ENCODE measurements at regions not wholly inside any gene's neighbourhood (a gene's known extent, or its start where the extent isn't known, plus 50 kb on each side); places are given as distances from the start of the nearest gene placed in this dataset.
A peak's percentile ranks its signal among the peaks of the same experiment; 100 is the strongest.

- no peak for DNase-seq (ENCODE audit: low read depth in 2 of 3, low spot score in 2 of 3)
Measured at GRCh38 chrX:63993936-63994335, 208.9 kb upstream of the ARHGEF9 start.

DNA sequence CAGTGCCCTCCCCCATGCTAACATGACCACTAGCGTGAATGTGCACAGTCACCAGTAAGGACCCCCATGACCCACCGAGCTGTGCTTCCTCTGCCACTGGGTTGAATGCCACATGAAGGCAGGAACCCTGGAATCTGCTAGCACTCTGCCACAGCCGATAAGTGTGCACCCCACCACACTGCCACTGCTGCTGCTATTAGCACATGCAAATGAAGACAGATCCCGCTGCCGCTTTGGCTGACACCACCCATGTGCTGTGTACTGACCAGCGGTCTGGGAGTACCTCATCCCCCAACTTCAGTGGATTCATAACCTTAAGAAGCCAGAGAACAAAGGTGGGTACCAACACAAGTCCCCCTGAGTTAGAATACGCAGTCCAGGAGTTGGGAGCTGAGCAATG lies 200.9 kb upstream of the ARHGEF9 start:
- DNase-seq (ENCODE audit: low read depth in 2 of 3, low spot score in 2 of 3), result no peak

- DNase-seq (ENCODE audit: low read depth in 2 of 3, low spot score in 2 of 3), result no peak
Measured at GRCh38 chrX:63979480-63979879, 194.5 kb upstream of the ARHGEF9 start.

GRCh38 chrX:63967551-63967950 lies 182.5 kb upstream of the ARHGEF9 start:
- no peak for DNase-seq (ENCODE audit: low read depth in 2 of 3, low spot score in 2 of 3)

GRCh38 chrX:63963095-63963784 lies 178.2 kb upstream of the ARHGEF9 start:
- DNase-seq (ENCODE audit: low read depth in 2 of 3, low spot score in 2 of 3), result no peak

- no peak for DNase-seq (ENCODE audit: low read depth in 2 of 3, low spot score in 2 of 3)
Measured at GRCh38 chrX:63961964-63962363, 176.9 kb upstream of the ARHGEF9 start.

DNA sequence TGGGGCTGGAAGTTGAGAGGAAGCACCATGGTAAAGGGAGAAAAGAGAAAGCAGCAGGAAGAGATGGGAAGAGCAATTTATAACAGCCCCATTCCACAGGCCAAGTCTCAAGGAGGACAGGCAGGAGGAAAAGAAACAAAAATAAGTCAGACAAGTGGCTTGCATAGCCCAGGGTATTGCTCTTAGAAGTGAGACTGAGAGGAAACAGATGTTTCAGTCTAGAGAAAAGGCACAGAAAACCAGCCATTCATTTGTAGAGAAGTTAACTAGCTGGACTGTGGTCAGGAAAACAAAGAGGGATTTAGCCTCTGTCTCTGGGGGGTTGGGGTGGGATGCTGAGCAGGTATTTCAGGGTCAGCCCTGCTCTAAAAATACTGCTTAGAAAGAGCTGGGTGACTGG lies 175.0 kb upstream of the ARHGEF9 start:
- DNase-seq (ENCODE audit: low read depth in 2 of 3, low spot score in 2 of 3), result no peak

GRCh38 chrX:63958134-63958865 lies 173.3 kb upstream of the ARHGEF9 start:
- no peak for DNase-seq (ENCODE audit: low read depth in 2 of 3, low spot score in 2 of 3)

DNA sequence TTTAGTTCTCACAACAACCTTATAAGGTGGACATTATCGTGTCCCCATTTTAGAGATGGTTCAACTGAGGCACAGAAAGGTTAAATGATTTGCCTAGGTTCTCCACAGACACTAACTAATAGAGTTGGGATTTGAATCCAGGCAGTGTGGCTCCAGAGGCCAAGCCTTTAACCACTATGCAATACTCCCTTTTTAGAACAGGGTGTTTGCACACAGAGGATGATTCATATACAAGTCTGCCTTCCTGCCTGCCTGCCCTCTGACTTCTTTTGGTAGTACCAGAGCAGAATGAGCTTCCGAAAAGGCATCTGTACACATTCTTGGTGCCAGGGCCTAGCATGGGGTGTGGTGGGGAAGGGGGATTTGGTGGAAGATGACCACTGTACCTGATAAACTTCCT lies 150.8 kb upstream of the ARHGEF9 start:
- no peak for DNase-seq (ENCODE audit: low read depth in 2 of 3, low spot score in 2 of 3)

DNA sequence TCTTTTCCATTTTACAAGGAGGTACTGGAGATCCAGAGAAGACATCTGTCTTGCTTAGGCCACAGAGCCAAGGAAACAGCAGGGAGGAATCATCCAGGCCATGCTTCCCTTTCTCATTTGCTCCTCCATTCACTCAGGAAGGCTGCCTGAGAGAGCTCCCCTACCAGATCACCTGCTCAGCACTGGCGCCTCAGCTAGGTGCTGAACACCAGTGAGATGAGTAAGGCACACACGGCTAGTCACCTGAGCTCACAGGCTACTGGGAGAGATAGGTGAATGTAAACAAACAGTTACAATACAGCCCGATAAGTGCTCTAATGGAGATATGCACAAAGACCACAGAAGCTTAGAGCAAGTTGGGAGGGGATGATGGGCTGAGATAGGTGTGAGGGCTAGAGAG lies 149.8 kb upstream of the ARHGEF9 start:
- no peak for DNase-seq (ENCODE audit: low read depth in 2 of 3, low spot score in 2 of 3)

- no peak for DNase-seq (ENCODE audit: low read depth in 2 of 3, low spot score in 2 of 3)
Measured at GRCh38 chrX:63934160-63934559, 149.1 kb upstream of the ARHGEF9 start.

- no peak for DNase-seq (ENCODE audit: low read depth in 2 of 3, low spot score in 2 of 3)
Measured at GRCh38 chrX:63932907-63933306, 147.9 kb upstream of the ARHGEF9 start.

GRCh38 chrX:63932006-63932405 lies 147.0 kb upstream of the ARHGEF9 start:
- no peak for DNase-seq (ENCODE audit: low read depth in 2 of 3, low spot score in 2 of 3)

DNA sequence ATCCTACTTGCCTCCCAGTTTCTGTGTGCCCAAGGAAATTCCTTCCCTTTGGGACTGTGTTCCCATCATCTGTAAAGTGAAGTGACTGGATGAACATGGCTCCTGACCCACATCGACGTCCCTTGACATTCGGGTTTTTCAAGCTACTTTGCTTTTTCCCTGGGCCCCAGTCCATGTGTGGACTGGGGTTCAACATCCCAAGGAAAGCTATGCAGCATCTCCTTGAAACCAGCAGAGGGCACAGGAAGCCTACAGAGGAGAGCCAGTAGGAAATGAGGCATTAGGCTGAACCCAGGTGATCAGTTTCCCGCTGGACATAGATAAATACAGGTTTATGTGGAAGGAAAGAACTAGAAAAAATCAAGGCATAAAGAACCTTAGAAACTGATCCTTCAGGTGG lies 145.1 kb upstream of the ARHGEF9 start:
- DNase-seq (ENCODE audit: low read depth in 2 of 3, low spot score in 2 of 3), result no peak

DNA sequence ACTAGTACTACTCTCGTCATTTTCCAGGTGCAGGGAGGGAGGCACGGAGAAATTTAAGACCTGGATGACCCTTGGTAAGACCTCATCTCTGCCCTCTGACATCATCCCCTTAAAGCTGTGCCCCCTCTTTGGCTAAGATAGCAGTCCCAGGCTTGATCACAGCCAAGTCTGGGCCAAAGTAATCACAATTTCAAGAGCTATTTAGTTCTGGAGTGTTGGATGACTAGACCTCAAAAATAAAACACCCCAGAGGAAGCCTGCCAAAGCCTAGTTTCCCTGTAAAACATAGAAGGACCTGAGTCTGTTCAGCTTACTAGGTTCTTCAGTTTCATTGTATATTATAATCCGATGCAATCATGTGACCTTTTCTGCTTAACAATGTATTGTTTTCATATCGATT lies 144.6 kb upstream of the ARHGEF9 start:
- DNase-seq (ENCODE audit: low read depth in 2 of 3, low spot score in 2 of 3), result no peak

GRCh38 chrX:63927848-63928247 lies 142.8 kb upstream of the ARHGEF9 start:
- DNase-seq (ENCODE audit: low read depth in 2 of 3, low spot score in 2 of 3), result no peak

DNA sequence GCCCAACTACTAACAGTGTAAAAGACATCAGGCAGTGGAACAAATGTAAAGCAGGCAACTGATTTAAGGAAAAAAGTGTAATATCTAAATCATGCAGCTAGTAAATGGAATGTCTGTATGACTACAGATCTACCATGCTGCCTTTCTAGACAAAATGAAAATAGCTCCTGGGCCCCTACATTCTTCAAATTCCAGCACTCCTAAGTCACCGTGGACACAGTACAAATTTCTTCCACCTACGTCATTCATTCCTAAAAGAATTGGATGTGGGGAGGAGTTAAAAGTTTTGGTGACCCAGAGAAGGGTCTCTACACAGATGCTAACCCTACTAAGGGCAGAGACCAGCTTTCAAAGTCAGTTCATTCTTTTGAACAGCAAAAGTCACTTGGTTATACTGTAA lies 137.2 kb upstream of the ARHGEF9 start:
- DNase-seq (ENCODE audit: low read depth in 2 of 3, low spot score in 2 of 3), result no peak

- no peak for DNase-seq (ENCODE audit: low read depth in 2 of 3, low spot score in 2 of 3)
Measured at GRCh38 chrX:63920875-63921274, 135.9 kb upstream of the ARHGEF9 start.

DNA sequence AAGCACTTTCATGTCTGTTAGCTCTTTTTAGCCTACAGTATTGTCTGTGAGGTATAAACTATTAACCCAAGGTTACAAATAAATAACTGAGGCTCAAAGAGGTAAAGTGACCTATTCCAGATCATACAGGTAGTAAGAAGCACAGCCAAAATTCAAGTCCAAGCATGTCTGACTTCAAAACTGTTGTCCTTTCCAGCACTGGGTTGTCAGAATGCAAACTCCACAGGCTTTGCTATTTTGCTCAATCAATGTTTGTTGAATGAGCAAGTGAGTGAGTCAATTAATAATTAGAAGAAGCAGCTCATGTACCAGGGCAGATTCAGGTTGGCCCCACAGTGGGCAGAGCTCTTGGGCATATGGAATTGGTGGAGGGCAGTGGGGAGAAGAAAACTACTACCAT lies 134.1 kb upstream of the ARHGEF9 start:
- no peak for DNase-seq (ENCODE audit: low read depth in 2 of 3, low spot score in 2 of 3)

DNA sequence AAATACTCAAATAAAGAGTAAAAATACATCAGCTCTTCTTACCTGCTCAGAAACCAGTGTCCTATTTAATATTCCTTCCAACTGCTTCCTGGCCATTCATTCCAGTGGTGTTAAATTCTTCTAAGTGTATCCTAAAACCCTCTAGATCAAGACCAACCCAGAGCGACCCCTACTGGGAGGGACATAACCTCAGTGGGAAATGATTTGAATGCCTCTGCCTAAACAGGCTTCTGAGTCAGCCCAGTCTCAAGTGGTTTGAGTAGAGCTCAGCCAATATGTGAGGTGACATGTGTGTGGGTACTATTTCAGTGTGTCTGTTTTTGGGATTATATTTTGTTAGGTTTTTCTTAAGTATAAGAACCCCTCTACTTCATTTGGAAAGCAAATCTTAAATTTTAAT lies 133.6 kb upstream of the ARHGEF9 start:
- DNase-seq (ENCODE audit: low read depth in 2 of 3, low spot score in 2 of 3), result peak in 1 of 3 donors; percentile 0

DNA sequence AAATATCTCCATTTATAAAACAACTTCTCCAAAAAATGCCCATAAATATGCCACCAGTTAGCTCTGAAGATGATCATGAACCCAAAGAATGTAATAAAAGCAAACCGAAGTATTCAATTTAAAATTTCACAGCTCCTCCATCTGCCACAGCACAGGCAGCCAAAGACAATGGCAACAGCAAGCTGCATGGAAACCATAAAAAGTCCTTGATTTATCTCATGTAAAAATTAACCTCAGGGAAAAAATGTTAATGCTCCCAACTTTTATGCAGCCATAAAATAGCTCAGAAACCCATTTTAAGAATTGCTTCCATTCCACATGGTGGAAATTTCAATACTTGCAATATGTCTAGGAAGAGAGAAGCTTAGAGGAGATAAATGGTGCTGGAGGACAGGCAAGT lies 132.3 kb upstream of the ARHGEF9 start:
- no peak for DNase-seq (ENCODE audit: low read depth in 2 of 3, low spot score in 2 of 3)

DNA sequence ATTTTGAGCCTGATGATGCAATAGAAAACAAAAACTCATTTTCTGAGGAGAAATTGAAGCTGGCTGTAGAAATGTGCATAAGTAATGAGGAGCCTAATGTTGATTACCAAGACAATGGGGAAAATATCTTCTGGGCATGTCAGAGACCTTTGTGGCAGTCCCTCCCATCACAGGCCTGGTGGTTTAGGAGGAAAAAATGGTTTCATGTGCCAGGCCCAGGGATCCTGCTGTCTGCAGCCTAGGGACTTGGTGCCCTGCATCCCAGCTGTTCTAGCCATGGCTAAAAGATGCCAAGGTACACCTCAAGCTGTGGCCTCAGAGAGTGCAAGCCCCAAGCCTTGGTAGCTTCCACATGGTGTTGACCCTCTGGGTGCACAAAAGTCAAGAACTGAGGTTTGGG lies 128.7 kb upstream of the ARHGEF9 start:
- no peak for DNase-seq (ENCODE audit: low read depth in 2 of 3, low spot score in 2 of 3)

- DNase-seq (ENCODE audit: low read depth in 2 of 3, low spot score in 2 of 3), result no peak
Measured at GRCh38 chrX:63889001-63889400, 104.0 kb upstream of the ARHGEF9 start.
